ENCODE measurements at regions not wholly inside any gene's neighbourhood (a gene's known extent, or its start where the extent isn't known, plus 50 kb on each side); places are given as distances from the start of the nearest gene placed in this dataset.
"Not testable (repeated sequence)": the region's sequence is repeated elsewhere in the genome, so short reads cannot be mapped to it uniquely, and the experiment has no call there.

GRCh38 chr9:42239445-42240260 is 56.2 kb downstream of the SPATA31A6 start:
- not testable (repeated sequence) for DNase-seq

DNA sequence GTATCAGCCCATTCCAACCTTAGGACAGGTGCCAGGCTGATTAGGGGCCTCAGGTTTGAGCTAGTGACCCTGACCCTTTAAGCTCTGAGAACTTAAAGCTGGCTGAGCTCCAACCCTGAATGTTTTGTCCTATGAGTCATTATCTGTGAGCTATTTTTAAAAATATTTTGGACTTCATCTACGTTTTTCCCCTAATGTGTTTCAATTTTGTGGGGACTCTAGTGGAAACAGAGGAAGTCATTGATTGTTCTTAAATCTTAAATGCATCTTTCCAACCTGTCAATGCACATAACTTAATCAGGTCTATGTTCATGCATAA is 56.8 kb downstream of the SPATA31A6 start:
- not testable (repeated sequence) for DNase-seq

DNA sequence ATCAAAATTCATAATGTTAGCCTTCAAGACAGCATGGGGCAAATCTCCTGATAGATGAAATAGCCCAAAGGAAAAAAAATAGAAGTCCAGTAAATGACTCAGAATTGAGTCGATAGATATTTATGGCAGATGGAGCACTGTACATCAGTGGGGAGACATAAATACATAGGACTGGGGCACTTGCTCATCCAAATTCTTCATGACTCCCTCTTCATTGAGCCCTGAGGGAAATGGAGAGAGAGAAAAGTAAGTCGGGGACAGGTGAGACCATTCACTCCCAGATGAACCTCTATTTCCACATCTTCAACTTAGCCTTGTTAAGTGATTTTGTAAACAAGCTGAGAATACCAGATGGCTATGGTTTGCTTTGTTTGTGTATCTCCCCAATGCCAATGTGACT is 59.8 kb downstream of the SPATA31A6 start:
- DNase-seq: not testable (repeated sequence)

- not testable (repeated sequence) for DNase-seq
Observed at GRCh38 chr9:42243822-42244221, 60.4 kb downstream of the SPATA31A6 start.

- not testable (repeated sequence) for DNase-seq
Observed at GRCh38 chr9:42268729-42269128, 85.3 kb downstream of the SPATA31A6 start.

GRCh38 chr9:42269171-42269570 is 85.7 kb downstream of the SPATA31A6 start:
- not testable (repeated sequence) for DNase-seq

- DNase-seq: not testable (repeated sequence)
Observed at GRCh38 chr9:42273191-42273590, 89.7 kb downstream of the SPATA31A6 start.

GRCh38 chr9:42275141-42275540 is 91.7 kb downstream of the SPATA31A6 start:
- no peak for DNase-seq

DNA sequence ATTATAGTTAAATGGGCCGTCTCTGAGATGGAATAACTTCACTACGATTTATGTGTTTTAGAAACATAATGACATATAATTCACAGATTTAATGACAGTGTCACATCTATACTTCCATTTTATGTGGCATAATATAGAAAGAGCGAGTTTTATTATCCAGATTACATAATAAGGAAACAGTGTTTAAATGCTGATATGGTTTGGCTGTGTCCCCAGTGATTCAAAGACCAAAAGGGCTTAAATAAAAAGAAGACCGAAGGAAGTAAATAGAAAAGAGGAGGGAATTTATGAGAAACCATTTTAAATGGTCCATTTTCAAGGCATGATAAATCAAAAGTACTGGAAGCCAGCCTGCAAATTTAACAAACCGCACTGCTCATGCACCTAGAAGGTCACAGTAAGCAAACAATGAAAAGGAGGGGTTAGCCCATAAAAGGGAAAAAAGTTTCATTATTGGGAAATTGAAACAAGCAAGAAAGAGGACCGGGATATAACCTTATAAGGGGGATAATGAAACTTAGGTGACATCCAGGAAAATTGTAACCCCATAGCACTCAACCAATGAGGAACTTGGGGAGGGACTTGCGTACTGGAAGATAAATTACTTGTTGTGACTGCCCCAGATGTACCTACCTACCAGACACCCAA is 99.2 kb downstream of the SPATA31A6 start:
- not testable (repeated sequence) for DNase-seq

DNA sequence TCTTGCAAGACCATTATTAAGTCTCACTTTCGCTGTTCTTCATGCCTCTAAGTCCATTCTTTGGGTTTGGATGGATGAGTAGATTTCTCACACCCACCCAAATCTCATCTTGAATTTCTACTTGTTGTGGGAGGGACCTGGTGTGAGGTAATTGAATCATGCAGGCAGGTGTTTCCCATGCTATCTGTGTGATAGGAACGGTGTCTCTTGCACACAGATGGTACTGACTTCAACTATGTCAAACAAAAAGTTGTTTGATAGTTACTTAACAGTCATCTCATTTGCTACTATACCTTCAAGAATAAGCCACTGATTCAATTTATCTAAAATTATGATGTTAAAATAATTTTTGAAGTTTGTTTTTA is 99.7 kb downstream of the SPATA31A6 start:
- not testable (repeated sequence) for DNase-seq

DNA sequence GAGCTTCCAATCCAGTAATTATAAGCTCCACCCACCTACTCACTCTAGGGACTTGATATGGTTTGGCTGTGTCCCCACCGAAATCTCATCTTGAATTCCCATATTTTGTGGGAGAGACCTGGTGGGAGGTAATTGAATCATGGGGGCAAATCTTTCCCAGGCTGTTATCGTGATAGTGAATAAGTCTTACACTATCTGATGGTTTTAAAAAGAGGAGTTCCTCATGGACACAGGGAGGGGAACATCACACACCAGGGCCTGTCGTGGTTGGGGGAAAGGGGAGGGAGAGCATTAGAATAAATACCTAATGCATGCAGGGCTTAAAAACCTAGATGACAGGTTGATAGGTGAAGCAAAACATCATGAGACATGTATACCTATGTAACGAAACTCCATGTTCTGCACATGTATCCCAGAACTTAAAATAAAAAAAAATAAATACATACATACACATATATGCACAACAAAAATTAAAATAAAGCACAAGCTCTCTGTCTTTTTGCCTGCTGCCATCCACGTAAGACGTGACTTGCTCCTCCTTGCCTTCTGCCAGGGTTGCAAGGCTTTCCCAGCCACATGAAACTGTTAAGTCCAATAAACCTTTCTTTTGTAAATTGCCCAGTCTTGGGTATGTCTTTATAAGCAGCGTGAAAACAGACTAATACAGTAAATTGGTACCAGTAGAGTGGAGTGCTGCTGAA is 102.8 kb downstream of the SPATA31A6 start:
- not testable (repeated sequence) for DNase-seq

DNA sequence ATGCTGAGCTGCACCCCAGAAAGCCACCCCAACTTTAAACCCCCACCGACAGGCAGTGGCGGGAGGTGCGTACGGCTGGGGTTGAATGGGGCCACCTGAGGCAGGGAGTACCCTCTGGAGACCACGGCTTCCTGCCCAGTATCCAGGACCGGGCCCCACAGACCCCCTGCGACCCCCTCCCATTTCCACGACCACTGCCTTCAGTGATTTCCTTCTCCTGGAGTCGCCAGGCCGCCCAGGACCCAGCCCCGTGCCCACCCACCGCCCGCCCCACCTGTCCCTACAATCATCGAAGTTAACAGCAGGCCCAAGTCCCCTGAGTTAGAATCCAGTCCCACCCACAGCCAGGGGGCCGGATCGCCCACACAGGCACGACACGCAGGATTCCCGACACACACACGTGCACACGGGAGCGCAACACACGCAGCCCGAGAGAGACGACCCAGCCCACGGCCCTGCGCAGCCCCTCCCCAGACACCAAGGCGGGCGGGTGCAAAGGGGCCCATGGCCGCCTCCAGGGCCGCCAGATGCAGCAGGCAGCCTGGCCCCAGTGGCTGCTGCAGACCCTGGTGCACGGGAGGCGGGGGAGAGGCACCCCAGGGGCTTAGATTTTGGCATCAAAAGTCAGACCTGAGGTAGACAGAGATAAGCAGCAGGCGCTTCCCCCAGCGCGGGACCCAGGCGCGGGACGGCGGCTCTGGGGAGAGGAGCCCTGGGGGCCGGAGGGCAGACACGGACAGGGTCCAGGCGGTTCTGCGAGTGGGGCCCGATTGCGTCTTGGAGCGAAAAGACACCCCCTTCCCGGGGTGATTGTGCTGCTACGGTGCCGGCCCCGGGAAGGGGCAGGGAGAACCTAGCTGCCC is 104.8 kb downstream of the SPATA31A6 start:
- DNase-seq: not testable (repeated sequence)

- not testable (repeated sequence) for DNase-seq
Observed at GRCh38 chr9:42288865-42289229, 105.4 kb downstream of the SPATA31A6 start.

- not testable (repeated sequence) for DNase-seq
Observed at GRCh38 chr9:42300124-42300523, 116.7 kb downstream of the SPATA31A6 start.

DNA sequence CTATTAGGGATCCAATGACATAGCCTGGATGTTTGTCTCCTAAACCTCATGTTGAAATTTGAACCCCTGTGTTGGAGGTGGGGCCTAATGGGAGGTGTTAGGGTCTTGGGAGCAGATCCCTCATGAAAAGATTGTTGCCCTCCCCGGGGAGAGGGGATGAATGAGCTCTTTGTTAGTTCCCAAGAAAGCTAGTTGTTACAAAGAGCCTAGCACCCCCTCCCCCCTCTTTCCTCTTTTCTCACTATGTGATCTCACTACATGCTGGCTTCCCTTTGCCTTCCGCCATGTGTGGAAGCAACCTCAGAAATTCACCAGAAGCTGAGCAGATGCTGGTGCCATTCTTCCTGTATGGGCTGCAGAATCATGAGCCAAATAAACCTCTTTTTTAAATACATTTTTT is 123.2 kb downstream of the SPATA31A6 start:
- DNase-seq: not testable (repeated sequence)

DNA sequence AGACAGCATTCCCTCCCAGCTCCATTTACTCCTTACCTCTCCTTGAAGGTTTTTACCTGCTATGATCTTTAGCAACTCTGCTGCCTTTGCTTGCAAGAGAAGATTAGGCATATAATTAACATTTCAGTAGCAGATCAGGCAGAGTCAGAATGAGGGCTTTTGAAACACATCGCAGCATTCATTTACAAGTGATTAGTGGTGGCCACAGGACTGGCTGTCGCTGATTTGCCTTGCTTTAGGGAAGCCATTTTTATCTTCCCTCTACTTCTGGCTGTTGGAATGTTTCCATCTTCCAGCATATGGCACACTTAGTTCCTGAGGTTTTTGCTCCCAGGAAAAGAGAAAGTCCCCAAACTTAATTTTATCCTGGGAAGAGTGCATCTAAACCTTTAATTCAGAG is 124.0 kb downstream of the SPATA31A6 start:
- not testable (repeated sequence) for DNase-seq

DNA sequence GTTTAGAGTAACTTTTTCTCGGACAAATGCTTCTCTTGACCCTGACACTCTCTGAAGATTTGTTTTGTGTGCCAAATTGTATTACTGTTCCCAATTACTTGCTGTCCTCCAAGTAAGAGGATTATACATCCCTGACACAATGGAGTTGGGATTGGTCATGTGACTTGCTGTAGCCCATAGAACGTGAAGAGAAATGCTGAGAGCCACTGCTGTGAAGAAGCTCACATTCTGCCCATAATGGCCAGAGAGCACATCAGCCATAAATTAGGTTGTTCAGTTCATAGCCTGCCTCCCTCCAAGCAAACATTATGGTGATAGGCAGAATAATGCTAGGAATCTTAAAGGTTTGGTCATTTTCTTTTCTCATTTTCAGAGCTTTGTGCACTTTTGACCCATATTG is 127.5 kb downstream of the SPATA31A6 start:
- not testable (repeated sequence) for DNase-seq

DNA sequence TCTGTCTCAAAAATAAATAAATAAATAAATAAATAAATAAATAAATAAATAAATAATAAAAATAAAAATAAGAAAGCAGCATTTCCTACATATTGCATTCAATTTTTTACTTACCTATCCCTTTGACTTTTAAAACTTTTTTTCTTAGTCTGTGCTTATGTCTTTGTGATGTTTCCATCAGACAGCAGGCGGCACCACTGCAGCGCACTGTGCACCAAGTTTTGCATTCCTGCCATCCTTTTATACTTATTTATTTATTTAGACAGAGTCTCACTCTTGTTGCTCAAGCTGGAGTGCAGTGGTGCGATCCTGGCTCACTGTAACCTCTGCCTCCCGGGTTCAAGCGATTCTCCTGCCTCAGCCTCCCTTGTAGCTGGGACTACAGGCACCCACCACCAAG is 132.6 kb downstream of the SPATA31A6 start:
- not testable (repeated sequence) for DNase-seq

DNA sequence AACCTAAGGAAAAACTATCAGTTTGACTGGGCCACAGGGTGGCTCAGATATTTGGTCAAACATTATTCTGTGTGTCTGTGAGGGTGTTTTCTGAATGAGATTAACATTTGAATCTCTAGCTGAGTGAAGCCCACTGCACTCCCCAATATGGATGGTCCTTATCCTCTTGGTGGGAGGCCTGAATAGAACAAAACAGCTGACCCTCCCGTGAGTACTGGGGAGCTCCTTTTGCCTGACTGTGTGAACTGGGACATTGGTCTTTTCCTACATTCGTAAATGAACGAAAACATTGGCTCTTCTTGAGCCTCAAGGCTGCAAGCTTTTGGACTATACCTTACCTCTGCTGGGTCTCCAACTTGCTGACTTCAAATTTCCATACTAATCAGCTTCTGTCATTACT is 134.2 kb downstream of the SPATA31A6 start:
- DNase-seq: not testable (repeated sequence)

GRCh38 chr9:42323084-42323809 is 139.8 kb downstream of the SPATA31A6 start:
- not testable (repeated sequence) for DNase-seq

- not testable (repeated sequence) for DNase-seq
Observed at GRCh38 chr9:42325142-42325541, 141.7 kb downstream of the SPATA31A6 start.

GRCh38 chr9:42325561-42325960 is 142.1 kb downstream of the SPATA31A6 start:
- not testable (repeated sequence) for DNase-seq

Measured in CD4-positive, alpha-beta T cell treated with Interleukin-17A for 1 hour (primary cell).